AG04450 (cell line): ENCODE measurements at regions not wholly inside any gene's neighbourhood (a gene's known extent, or its start where the extent isn't known, plus 50 kb on each side); places are given as distances from the start of the nearest gene placed in this dataset.

Experiments used
- CTCF ChIA-PET: fragments of 300-600, 350-600 bp; formaldehyde crosslinking; extraction: SDS; loops from one replicate; lab custom pipeline; 2022; ENCODE audit warnings: antibody characterized with exemption, inconsistent platforms; lab: Charles Lee
- POLR2A ChIA-PET: fragments of 350-600 bp; formaldehyde crosslinking; extraction: SDS; loops from one replicate; lab custom pipeline; 2021; ENCODE audit warnings: antibody characterized with exemption, inconsistent platforms; lab: Yijun Ruan, JAX
- DNase-seq: peaks from one replicate; pipeline ENCODE4 v3.0.0-alpha.2; 2011; ENCODE audit warnings: low read depth, low spot score
- H3K27ac ChIP-seq: one replicate; pipeline ENCODE4 v1.5.1; 2012; ENCODE audit warnings: low read depth, low read length, control low read depth
- H3K27me3 ChIP-seq: one replicate; pipeline ENCODE4 v1.6.0; 2012; ENCODE audit warnings: low read length; ENCODE audit not compliant: control insufficient read depth, insufficient read depth
- H3K4me3 ChIP-seq: 2 replicates; pipeline ENCODE4 v1.5.1; 2011; ENCODE audit warnings: mild to moderate bottlenecking, low read depth, low read length, control low read depth
- H3K9me3 ChIP-seq: 2 replicates; pipeline ENCODE4 v1.5.1; 2012; ENCODE audit warnings: low read length; ENCODE audit not compliant: control insufficient read depth, insufficient read depth
- CTCF ChIP-seq: IDR thresholded peaks from 2 replicates; pipeline ENCODE4 v1.5.1; 2011; ENCODE audit warnings: low read depth, low read length, control low read depth, inconsistent platforms

- Histone ChIP-seq H3K9me3 (no peaks in the 10 kb centered on the region), H3K27ac (no peak overlapping the region), H3K4me3 (no peak overlapping the region), H3K27me3 (peaks cover 9% of the 10 kb centered on the region)
- POLR2A ChIA-PET = no interaction called here
- TF ChIP-seq CTCF = no peak
- CTCF ChIA-PET = no interaction called here
- DNase-seq = no peak
Measured at GRCh38 chr3:70561796-70562195, 249.4 kb upstream of the MDFIC2 start.

GRCh38 chr3:70558956-70559355 lies 246.5 kb upstream of the MDFIC2 start:
- Histone ChIP-seq H3K27ac (no peak overlapping the region), H3K9me3 (no peaks in the 10 kb centered on the region), H3K4me3 (no peak overlapping the region), H3K27me3 (no peaks in the 10 kb centered on the region)
- TF ChIP-seq CTCF = no peak
- POLR2A ChIA-PET = no interaction called here
- CTCF ChIA-PET = interaction anchor here (2.5 kb wide), 1 partner anchor 8 kb away, joined by 8 read pairs; no protein-coding TSS in a partner anchor
- DNase-seq = no peak

GRCh38 chr3:70557976-70558375 lies 245.5 kb upstream of the MDFIC2 start:
- no peak for DNase-seq
- Histone ChIP-seq H3K27ac (no peak overlapping the region), H3K4me3 (no peak overlapping the region), H3K27me3 (no peaks in the 10 kb centered on the region), H3K9me3 (no peaks in the 10 kb centered on the region)
- TF ChIP-seq CTCF = no peak
- CTCF ChIA-PET = no interaction called here
- POLR2A ChIA-PET = no interaction called here

GRCh38 chr3:70556056-70556455 lies 243.6 kb upstream of the MDFIC2 start:
- DNase-seq = no peak
- Histone ChIP-seq H3K4me3 (no peak overlapping the region), H3K9me3 (no peaks in the 10 kb centered on the region), H3K27me3 (no peaks in the 10 kb centered on the region), H3K27ac (no peak overlapping the region)
- ChIA-PET CTCF (no interaction called here), POLR2A (interaction anchor here (0.6 kb wide), 1 partner anchor 259 kb away, joined by 3 read pairs; no protein-coding TSS in a partner anchor)
- no peak for TF ChIP-seq CTCF

GRCh38 chr3:70554170-70554569 lies 241.7 kb upstream of the MDFIC2 start:
- DNase-seq = no peak
- ChIA-PET POLR2A (no interaction called here), CTCF (interaction anchor here (1.1 kb wide), 1 partner anchor 1099 kb away, joined by 6 read pairs; no protein-coding TSS in a partner anchor)
- no peak for TF ChIP-seq CTCF
- Histone ChIP-seq H3K27me3 (no peaks in the 10 kb centered on the region), H3K27ac (no peak overlapping the region), H3K9me3 (no peaks in the 10 kb centered on the region), H3K4me3 (no peak overlapping the region)
